Vagina (tissue), 2 donors: ENCODE measurements at regions not wholly inside any gene's neighbourhood (a gene's known extent, or its start where the extent isn't known, plus 50 kb on each side); places are given as distances from the start of the nearest gene placed in this dataset.

Source experiments
- POLR2A ChIP-seq, 2 donors: fragments of 450-650 bp; IDR thresholded peaks; one replicate each; pipeline ENCODE4 v1.6.1; 2017; ENCODE audit warnings: antibody characterized with exemption in 2 of 2, mild to moderate bottlenecking in 2 of 2, moderate library complexity in 2 of 2
- POLR2AphosphoS5 ChIP-seq, 2 donors: sonication (generic); formaldehyde crosslinking; IDR thresholded peaks; one replicate each; pipeline ENCODE4 v1.9.0; 2017; ENCODE audit warnings: antibody characterized with exemption in 2 of 2, mild to moderate bottlenecking in 2 of 2, low read depth in 1 of 2; ENCODE audit not compliant: insufficient read depth in 1 of 2
- TF ChIP-seq, protein P1 (sequence below), 3 experiments: fragments of 450-650 bp in 2 of 3; fragments of 200-600 bp in 1 of 3; sonication (generic) in 1 of 3; IDR thresholded peaks; one replicate each; pipeline ENCODE4 v1.5.1; 2017 to 2019; ENCODE audit warnings: antibody characterized with exemption in 3 of 3, mild to moderate bottlenecking in 2 of 3, moderate library complexity in 2 of 3

DNA sequence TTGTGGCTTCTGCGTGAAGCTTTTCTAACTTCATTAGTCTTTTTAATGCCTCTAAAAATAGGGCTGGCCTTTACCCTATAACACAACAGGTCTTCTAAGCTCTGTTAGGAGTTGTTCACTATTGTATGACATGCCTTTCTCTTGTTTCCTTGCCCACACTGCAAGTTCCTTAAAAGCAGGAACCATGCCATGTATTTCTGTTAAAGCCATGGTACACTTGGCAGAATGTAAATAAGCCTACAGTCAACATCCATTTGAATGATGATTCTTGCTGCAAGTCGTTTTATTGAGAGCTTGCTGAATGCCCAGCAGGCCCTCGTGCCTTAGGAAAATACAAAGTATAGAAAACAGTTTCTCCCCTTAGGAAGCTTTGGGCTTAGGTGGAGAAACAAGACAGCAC, 214.6 kb downstream of the DUSP10 start:
- TF ChIP-seq, protein P1, sequence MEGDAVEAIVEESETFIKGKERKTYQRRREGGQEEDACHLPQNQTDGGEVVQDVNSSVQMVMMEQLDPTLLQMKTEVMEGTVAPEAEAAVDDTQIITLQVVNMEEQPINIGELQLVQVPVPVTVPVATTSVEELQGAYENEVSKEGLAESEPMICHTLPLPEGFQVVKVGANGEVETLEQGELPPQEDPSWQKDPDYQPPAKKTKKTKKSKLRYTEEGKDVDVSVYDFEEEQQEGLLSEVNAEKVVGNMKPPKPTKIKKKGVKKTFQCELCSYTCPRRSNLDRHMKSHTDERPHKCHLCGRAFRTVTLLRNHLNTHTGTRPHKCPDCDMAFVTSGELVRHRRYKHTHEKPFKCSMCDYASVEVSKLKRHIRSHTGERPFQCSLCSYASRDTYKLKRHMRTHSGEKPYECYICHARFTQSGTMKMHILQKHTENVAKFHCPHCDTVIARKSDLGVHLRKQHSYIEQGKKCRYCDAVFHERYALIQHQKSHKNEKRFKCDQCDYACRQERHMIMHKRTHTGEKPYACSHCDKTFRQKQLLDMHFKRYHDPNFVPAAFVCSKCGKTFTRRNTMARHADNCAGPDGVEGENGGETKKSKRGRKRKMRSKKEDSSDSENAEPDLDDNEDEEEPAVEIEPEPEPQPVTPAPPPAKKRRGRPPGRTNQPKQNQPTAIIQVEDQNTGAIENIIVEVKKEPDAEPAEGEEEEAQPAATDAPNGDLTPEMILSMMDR (IDR thresholded peaks at IDR 0.05), result no peak
- TF ChIP-seq POLR2A (IDR thresholded peaks at IDR 0.05) (no peak), POLR2AphosphoS5 (IDR thresholded peaks at IDR 0.05; ENCODE audit: insufficient read depth in 1 of 2, low read depth in 1 of 2) (no peak)
